ENCODE measurements at regions not wholly inside any gene's neighbourhood (a gene's known extent, or its start where the extent isn't known, plus 50 kb on each side); places are given as distances from the start of the nearest gene placed in this dataset.
"Not testable (repeated sequence)": the region's sequence is repeated elsewhere in the genome, so short reads cannot be mapped to it uniquely, and the experiment has no call there.

GRCh38 chr12:97848051-97848450 lies 385.4 kb downstream of the RMST start:
- Mint-ChIP-seq H3K4me1 (no peaks in the 10 kb centered on the region), H3K36me3 (no peaks in the 10 kb centered on the region), H3K27me3 (peaks cover 0 to 3% (median 0%) of the 10 kb centered on the region in 5 donors), H3K9me3 (peaks cover 0 to 10% (median 2%) of the 10 kb centered on the region in 9 donors), H3K27ac (no peak overlapping the region), H3K4me3 (no peak overlapping the region)
- ATAC-seq (no peak), DNase-seq (no peak)
- POLR2A ChIA-PET = no interaction called here

DNA sequence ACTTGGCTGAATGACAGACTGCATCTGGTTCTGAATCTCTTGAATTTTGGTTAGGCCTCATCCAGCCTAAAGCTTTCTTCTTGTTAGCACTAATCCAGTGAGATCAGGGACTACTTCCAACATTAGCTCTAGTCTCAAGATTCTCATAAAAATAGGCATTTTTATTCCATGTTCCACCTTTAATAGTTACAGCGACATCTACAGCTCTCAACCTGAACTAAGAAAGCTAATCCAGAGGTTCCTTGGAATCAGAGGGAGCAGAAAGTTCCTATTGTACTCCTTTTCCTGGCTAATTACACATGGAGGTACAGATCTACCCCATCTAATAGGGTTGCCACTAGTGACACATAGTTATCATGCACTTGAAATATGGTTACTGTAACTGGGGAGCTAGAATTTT lies 391.9 kb downstream of the RMST start:
- Mint-ChIP-seq H3K27me3 (peaks cover 0 to 4% (median 2%) of the 10 kb centered on the region in 5 donors), H3K36me3 (no peaks in the 10 kb centered on the region), H3K4me3 (no peak overlapping the region), H3K9me3 (peaks cover 0 to 21% (median 4%) of the 10 kb centered on the region in 9 donors), H3K27ac (no peak overlapping the region), H3K4me1 (no peaks in the 10 kb centered on the region)
- no peak for ATAC-seq
- POLR2A ChIA-PET = no interaction called here
- no peak for DNase-seq

- DNase-seq (no peak), ATAC-seq (no peak)
- no peak overlapping the region for H3K27ac Mint-ChIP-seq
- peaks cover 0 to 6% (median 0%) of the 10 kb centered on the region in 3 donors for H3K36me3 Mint-ChIP-seq
- no peaks in the 10 kb centered on the region for H3K27me3 Mint-ChIP-seq
- H3K9me3 Mint-ChIP-seq = peaks cover 0 to 21% (median 6%) of the 10 kb centered on the region in 9 donors
- no peak overlapping the region for H3K4me3 Mint-ChIP-seq
- POLR2A ChIA-PET = no interaction called here
- H3K4me1 Mint-ChIP-seq = no peaks in the 10 kb centered on the region
Observed at GRCh38 chr12:97862072-97862471, 399.5 kb downstream of the RMST start.

DNA sequence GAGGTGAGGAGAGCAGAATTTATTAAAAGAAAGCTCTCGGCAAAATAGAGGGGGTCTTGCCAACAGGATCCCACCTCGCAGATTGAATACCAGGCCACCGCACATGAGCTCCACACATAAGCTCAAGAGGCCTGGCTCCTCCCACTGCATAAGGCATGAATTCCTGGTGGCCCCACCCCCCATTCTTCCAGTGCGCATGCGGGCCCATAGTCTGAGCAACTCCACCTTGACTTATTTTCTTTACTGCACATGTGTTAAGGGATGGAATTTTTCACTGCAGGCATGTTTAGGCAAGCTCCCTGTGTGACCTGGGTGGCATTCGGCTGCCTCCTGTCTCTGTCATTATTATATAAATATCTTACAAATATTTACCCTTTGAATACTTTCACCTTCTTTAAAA lies 412.5 kb downstream of the RMST start:
- Mint-ChIP-seq H3K4me1 (no peaks in the 10 kb centered on the region), H3K27me3 (no peaks in the 10 kb centered on the region), H3K36me3 (no peaks in the 10 kb centered on the region), H3K27ac (no peak overlapping the region), H3K4me3 (no peak overlapping the region), H3K9me3 (peaks cover 0 to 10% (median 2%) of the 10 kb centered on the region in 9 donors)
- ATAC-seq (no peak), DNase-seq (no peak)
- POLR2A ChIA-PET = no interaction called here

DNA sequence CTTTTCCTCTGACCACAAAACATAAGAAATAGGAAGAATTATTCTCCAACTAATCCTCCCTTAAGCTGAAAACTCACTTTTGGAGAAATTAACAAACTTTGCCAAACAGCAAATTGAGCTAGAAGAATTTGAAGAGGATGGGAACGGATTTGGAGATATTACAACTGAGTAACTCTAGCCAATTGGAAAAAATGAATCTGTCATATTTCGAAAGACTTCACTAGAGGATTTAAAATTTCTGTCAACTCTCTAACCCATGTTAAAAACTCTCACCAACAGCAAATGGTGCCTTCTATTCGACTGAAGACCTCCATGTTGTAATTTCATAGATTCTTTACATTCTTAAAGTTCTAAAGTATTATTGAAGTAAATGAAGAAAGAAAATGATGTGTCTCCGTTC lies 414.2 kb downstream of the RMST start:
- Mint-ChIP-seq H3K4me3 (no peak overlapping the region), H3K9me3 (peaks cover 0 to 12% (median 3%) of the 10 kb centered on the region in 9 donors), H3K36me3 (no peaks in the 10 kb centered on the region), H3K27me3 (no peaks in the 10 kb centered on the region), H3K27ac (no peak overlapping the region), H3K4me1 (no peaks in the 10 kb centered on the region)
- DNase-seq = no peak
- POLR2A ChIA-PET = no interaction called here
- no peak for ATAC-seq

DNA sequence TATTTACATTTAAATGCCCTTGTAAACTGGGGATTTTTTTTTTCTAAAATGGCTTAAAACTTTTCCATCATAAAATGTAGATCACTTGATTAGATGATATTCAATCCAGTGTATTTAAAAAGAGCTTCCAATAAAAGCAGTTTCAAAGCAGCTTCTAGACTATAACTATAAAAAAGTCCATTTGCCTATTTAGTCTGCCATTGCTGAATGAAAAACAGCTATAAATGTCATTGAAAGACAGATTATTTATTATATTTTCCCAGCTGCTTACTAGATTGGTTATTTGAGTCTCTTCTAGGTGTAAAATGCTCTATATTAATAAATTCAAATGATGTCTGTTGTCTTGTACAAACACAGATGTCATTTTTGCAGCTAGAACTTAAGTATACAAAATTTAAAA lies 414.8 kb downstream of the RMST start:
- POLR2A ChIA-PET = no interaction called here
- no peaks in the 10 kb centered on the region for H3K27me3 Mint-ChIP-seq
- H3K4me1 Mint-ChIP-seq = no peaks in the 10 kb centered on the region
- H3K9me3 Mint-ChIP-seq = peaks cover 0 to 17% (median 3%) of the 10 kb centered on the region in 9 donors
- no peak for DNase-seq
- H3K4me3 Mint-ChIP-seq = no peak overlapping the region
- no peak for ATAC-seq
- no peaks in the 10 kb centered on the region for H3K36me3 Mint-ChIP-seq
- no peak overlapping the region for H3K27ac Mint-ChIP-seq

GRCh38 chr12:97886511-97887176 lies 424.0 kb downstream of the RMST start:
- POLR2A ChIA-PET = no interaction called here
- H3K9me3 Mint-ChIP-seq = peaks cover 0 to 13% (median 2%) of the 10 kb centered on the region in 9 donors
- peaks cover 0 to 6% (median 0%) of the 10 kb centered on the region in 5 donors for H3K27me3 Mint-ChIP-seq

DNA sequence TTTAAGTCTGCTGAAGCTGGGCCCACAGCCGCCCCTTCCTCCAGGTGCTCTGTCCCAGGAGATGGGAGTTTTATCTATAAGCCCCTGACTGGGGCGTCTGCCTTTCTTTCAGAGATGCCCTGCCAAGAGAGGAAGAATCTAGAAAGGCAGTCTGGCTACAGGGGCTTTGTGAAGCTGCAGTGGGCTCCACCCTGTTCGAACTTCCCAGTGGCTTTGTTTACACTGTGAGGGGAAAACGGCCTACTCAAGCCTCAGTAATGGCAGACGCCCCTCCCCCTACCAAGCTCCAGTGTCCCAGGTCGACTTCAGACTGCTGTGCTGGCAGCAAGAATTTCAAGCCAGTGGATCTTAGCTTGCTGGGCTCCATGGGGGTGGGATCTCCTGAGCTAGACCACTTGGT lies 435.3 kb downstream of the RMST start:
- H3K4me1 Mint-ChIP-seq, H3K36me3 Mint-ChIP-seq, H3K4me3 Mint-ChIP-seq, POLR2A ChIA-PET, DNase-seq, ATAC-seq, H3K27ac Mint-ChIP-seq, H3K27me3 Mint-ChIP-seq: not testable (repeated sequence)
- H3K9me3 Mint-ChIP-seq = peaks cover 0 to 21% (median 6%) of the 10 kb centered on the region in 9 donors

More at GRCh38 chr12:97886511-97887176, 424.0 kb downstream of the RMST start:
- Mint-ChIP-seq H3K4me3 (no peak overlapping the region), H3K36me3 (no peaks in the 10 kb centered on the region), H3K4me1 (no peaks in the 10 kb centered on the region), H3K27ac (no peak overlapping the region)
- DNase-seq (no peak), ATAC-seq (no peak)

- POLR2A ChIA-PET = no interaction called here
- H3K27ac Mint-ChIP-seq = no peak overlapping the region
- ATAC-seq (no peak), DNase-seq (no peak)
- H3K36me3 Mint-ChIP-seq = no peaks in the 10 kb centered on the region
- H3K4me1 Mint-ChIP-seq = no peaks in the 10 kb centered on the region
- peaks cover 0 to 21% (median 6%) of the 10 kb centered on the region in 9 donors for H3K9me3 Mint-ChIP-seq
- peaks cover 0 to 2% (median 0%) of the 10 kb centered on the region in 5 donors for H3K27me3 Mint-ChIP-seq
- H3K4me3 Mint-ChIP-seq = no peak overlapping the region
Observed at GRCh38 chr12:97899529-97899928, 436.9 kb downstream of the RMST start.

- no peaks in the 10 kb centered on the region for H3K36me3 Mint-ChIP-seq
- ATAC-seq (no peak), DNase-seq (no peak)
- peaks cover 0 to 2% (median 0%) of the 10 kb centered on the region in 5 donors for H3K27me3 Mint-ChIP-seq
- no peak overlapping the region for H3K27ac Mint-ChIP-seq
- POLR2A ChIA-PET = no interaction called here
- H3K4me1 Mint-ChIP-seq = no peaks in the 10 kb centered on the region
- H3K9me3 Mint-ChIP-seq = peaks cover 0 to 18% (median 6%) of the 10 kb centered on the region in 9 donors
- H3K4me3 Mint-ChIP-seq = no peak overlapping the region
Observed at GRCh38 chr12:97899956-97900355, 437.4 kb downstream of the RMST start.

DNA sequence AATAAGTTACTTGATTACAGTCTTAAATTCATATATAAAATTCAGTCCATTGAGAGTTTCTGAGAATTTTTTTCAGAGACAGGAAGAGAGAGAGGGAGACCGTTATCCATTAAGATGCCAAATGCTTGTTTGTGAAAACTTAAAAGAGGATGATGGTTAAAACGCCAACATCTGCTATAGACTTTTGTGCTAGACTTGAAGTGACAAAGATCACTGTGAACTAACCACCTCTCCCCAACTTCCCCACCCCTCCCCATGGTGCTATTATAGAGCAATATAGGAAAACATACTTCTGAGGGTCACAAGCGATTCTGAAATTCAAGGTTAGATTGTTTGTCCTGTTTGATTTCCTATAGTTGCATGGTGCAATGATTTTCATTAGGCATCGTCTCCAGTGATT lies 440.8 kb downstream of the RMST start:
- H3K9me3 Mint-ChIP-seq = peaks cover 0 to 7% (median 0%) of the 10 kb centered on the region in 9 donors
- H3K27me3 Mint-ChIP-seq = peaks cover 0 to 2% (median 0%) of the 10 kb centered on the region in 5 donors
- POLR2A ChIA-PET = no interaction called here
- no peak overlapping the region for H3K27ac Mint-ChIP-seq
- H3K4me1 Mint-ChIP-seq = no peaks in the 10 kb centered on the region
- H3K4me3 Mint-ChIP-seq = no peak overlapping the region
- ATAC-seq (no peak), DNase-seq (no peak)
- H3K36me3 Mint-ChIP-seq = no peaks in the 10 kb centered on the region

- POLR2A ChIA-PET = no interaction called here
- Mint-ChIP-seq H3K4me1 (peaks cover 0 to 2% (median 0%) of the 10 kb centered on the region in 4 donors), H3K9me3 (peaks cover 0 to 2% (median 0%) of the 10 kb centered on the region in 9 donors), H3K27ac (no peak overlapping the region), H3K27me3 (no peaks in the 10 kb centered on the region), H3K36me3 (no peaks in the 10 kb centered on the region), H3K4me3 (no peak overlapping the region)
- no peak for ATAC-seq
- DNase-seq = no peak
Observed at GRCh38 chr12:97907504-97907903, 444.9 kb downstream of the RMST start.

DNA sequence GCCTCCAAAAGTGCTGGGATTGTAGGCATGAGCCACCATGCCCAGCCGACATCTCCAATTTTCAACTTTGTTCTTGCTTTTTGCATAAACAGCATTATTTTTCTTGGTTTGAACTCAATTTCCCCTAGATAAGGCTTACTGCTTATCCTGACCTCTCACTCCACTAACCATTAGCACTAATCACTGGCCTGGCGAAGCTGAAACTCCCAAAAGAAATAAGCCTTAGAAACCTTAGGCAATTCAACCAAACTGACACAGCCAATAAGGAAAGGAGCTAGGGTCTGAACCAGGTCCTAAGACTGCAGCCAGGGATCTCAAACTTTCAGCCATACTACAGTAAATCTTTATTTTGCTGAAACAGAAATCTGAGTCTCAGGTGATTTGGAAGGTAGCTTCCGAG lies 448.0 kb downstream of the RMST start:
- no peaks in the 10 kb centered on the region for H3K27me3 Mint-ChIP-seq
- peaks cover 0 to 2% (median 0%) of the 10 kb centered on the region in 4 donors for H3K4me1 Mint-ChIP-seq
- H3K27ac Mint-ChIP-seq = no peak overlapping the region
- no peak overlapping the region for H3K4me3 Mint-ChIP-seq
- POLR2A ChIA-PET = no interaction called here
- peaks cover 0 to 1% (median 0%) of the 10 kb centered on the region in 9 donors for H3K9me3 Mint-ChIP-seq
- no peaks in the 10 kb centered on the region for H3K36me3 Mint-ChIP-seq
- no peak for ATAC-seq
- DNase-seq = no peak

GRCh38 chr12:97912943-97913342 lies 450.3 kb downstream of the RMST start:
- H3K4me1 Mint-ChIP-seq = peaks cover 0 to 2% (median 0%) of the 10 kb centered on the region in 4 donors

More at GRCh38 chr12:97912943-97913342, 450.3 kb downstream of the RMST start:
- Mint-ChIP-seq H3K27ac (no peak overlapping the region), H3K27me3 (no peaks in the 10 kb centered on the region), H3K36me3 (no peaks in the 10 kb centered on the region), H3K4me3 (no peak overlapping the region), H3K9me3 (peaks cover 0 to 1% (median 0%) of the 10 kb centered on the region in 9 donors)
- ATAC-seq (no peak), DNase-seq (no peak)
- POLR2A ChIA-PET = interaction anchor here (0.7 kb wide), 1 partner anchor 121 kb away, joined by 3 read pairs; no protein-coding TSS in a partner anchor

Data from naive thymus-derived CD8-positive, alpha-beta T cell (primary cell).